Panc1 (cell line): ENCODE measurements at regions not wholly inside any gene's neighbourhood (a gene's known extent, or its start where the extent isn't known, plus 50 kb on each side); places are given as distances from the start of the nearest gene placed in this dataset.

Experiments
- ATAC-seq: fragments of 200-7000 bp; cut with Tn5 transposase; 2 replicates; pipeline ENCODE4 v1.9.1; 2020; ENCODE audit warnings: mild to moderate bottlenecking, moderate library complexity
- BruUV-seq: library from RNA; stranded (reverse); fragments of 400-500 nt; replicated peaks from 2 replicates; lab custom pipeline; 2021; lab: Mats Ljungman, UMichigan
- CTCF ChIA-PET: fragments of 300-600 bp; sonication (Branson Sonifier 250); formaldehyde crosslinking; loops from one replicate; lab custom pipeline; 2022; ENCODE audit warnings: antibody characterized with exemption; lab: Charles Lee
- POLR2A ChIA-PET: fragments of 300-600 bp; sonication (Branson Sonifier 250); formaldehyde crosslinking; loops from one replicate; lab custom pipeline; 2022; ENCODE audit warnings: antibody characterized with exemption; lab: Charles Lee
- DNase-seq: peaks from one replicate; pipeline ENCODE4 v3.0.0-alpha.2; 2010; ENCODE audit warnings: low read depth, low spot score
- H3K27ac ChIP-seq: 2 replicates; pipeline ENCODE4 v1.5.1; 2011; ENCODE audit warnings: mild to moderate bottlenecking, low read length, inconsistent platforms
- H3K27me3 ChIP-seq: fragments of 200-500 bp; sonication (Bioruptor generic); 2 replicates; pipeline ENCODE4 v1.6.0; 2014; ENCODE audit warnings: low read length, inconsistent platforms; ENCODE audit not compliant: control insufficient read depth, insufficient read depth
- H3K36me3 ChIP-seq: fragments of 200-500 bp; sonication (Bioruptor generic); 2 replicates; pipeline ENCODE4 v1.5.1; 2014; ENCODE audit warnings: inconsistent platforms, mild to moderate bottlenecking, low read length, moderate library complexity; ENCODE audit not compliant: control insufficient read depth, insufficient read depth
- H3K4me1 ChIP-seq: 2 replicates; pipeline ENCODE4 v1.5.1; 2011; ENCODE audit warnings: inconsistent platforms, mild to moderate bottlenecking, low read length, moderate library complexity; ENCODE audit not compliant: control insufficient read depth, insufficient read depth
- H3K4me3 ChIP-seq, 2 experiments: 2 replicates each; pipeline ENCODE4 v1.5.1; 2011 to 2012; ENCODE audit warnings: low read depth in 2 of 2, low read length in 2 of 2, mild to moderate bottlenecking in 2 of 2, inconsistent platforms in 1 of 2, moderate library complexity in 1 of 2
- H3K9me3 ChIP-seq: fragments of 200-500 bp; sonication (Bioruptor generic); 2 replicates; pipeline ENCODE4 v1.5.1; 2014; ENCODE audit warnings: low read depth, mild to moderate bottlenecking, inconsistent platforms, low read length, moderate library complexity; ENCODE audit not compliant: control insufficient read depth, insufficient read depth
- POLR2AphosphoS5 ChIP-seq: IDR thresholded peaks from 2 replicates; pipeline ENCODE4 v1.6.1; 2012; ENCODE audit warnings: mild to moderate bottlenecking, low read depth, low read length, moderate library complexity
- REST ChIP-seq, 2 experiments: IDR thresholded peaks; 2 replicates each; pipeline ENCODE4 v1.6.1; 2011 to 2012; ENCODE audit warnings: low read depth in 2 of 2, control low read depth in 1 of 2, low read length in 1 of 2, mild to moderate bottlenecking in 1 of 2, moderate library complexity in 1 of 2; ENCODE audit not compliant: insufficient read depth in 1 of 2
- SIN3A ChIP-seq: IDR thresholded peaks from 2 replicates; pipeline ENCODE4 v1.6.1; 2012; ENCODE audit warnings: low read depth, mild to moderate bottlenecking, low read length, moderate library complexity, borderline replicate concordance; ENCODE audit not compliant: insufficient read depth
- TCF7L2 ChIP-seq: IDR thresholded peaks from 2 replicates; pipeline ENCODE4 v1.6.1; 2011; ENCODE audit warnings: mild to moderate bottlenecking, low read depth, low read length, inconsistent platforms
- in situ Hi-C: cut with HindIII; loops from 2 replicates; pipeline ENCODE4 v1.10.0; 2016; ENCODE audit warnings: low sequenced_read_pairs, low pct_unique_long_range_greater_than_20kb
- intact Hi-C: fragments of 100-400 bp; cut with micrococcal nuclease; formaldehyde crosslinking; loops from one replicate; pipeline ENCODE4 v1.10.0; 2022; ENCODE audit not compliant: unreplicated experiment
- TF ChIP-seq, protein P1 (sequence below): fragments of 450-650 bp; IDR thresholded peaks from 2 replicates; pipeline ENCODE4 v1.5.1; 2017; ENCODE audit warnings: mild to moderate bottlenecking

- TF ChIP-seq TCF7L2 (no peak), SIN3A (no peak), REST (IDR thresholded peaks at IDR 0.05; ENCODE audit: insufficient read depth in 1 of 2, low read depth in 2 of 2, low read length in 1 of 2) (no peak), POLR2AphosphoS5 (no peak)
- TF ChIP-seq, protein P1, sequence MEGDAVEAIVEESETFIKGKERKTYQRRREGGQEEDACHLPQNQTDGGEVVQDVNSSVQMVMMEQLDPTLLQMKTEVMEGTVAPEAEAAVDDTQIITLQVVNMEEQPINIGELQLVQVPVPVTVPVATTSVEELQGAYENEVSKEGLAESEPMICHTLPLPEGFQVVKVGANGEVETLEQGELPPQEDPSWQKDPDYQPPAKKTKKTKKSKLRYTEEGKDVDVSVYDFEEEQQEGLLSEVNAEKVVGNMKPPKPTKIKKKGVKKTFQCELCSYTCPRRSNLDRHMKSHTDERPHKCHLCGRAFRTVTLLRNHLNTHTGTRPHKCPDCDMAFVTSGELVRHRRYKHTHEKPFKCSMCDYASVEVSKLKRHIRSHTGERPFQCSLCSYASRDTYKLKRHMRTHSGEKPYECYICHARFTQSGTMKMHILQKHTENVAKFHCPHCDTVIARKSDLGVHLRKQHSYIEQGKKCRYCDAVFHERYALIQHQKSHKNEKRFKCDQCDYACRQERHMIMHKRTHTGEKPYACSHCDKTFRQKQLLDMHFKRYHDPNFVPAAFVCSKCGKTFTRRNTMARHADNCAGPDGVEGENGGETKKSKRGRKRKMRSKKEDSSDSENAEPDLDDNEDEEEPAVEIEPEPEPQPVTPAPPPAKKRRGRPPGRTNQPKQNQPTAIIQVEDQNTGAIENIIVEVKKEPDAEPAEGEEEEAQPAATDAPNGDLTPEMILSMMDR = no peak
- POLR2A ChIA-PET = no interaction called here
- DNase-seq (no peak), ATAC-seq (no peak)
- H3K4me3 ChIP-seq = no peak overlapping the region
- H3K36me3 ChIP-seq = no peaks in the 10 kb centered on the region
- in situ Hi-C loops (no loop called here), intact Hi-C loops (no loop called here)
- H3K9me3 ChIP-seq = no peaks in the 10 kb centered on the region
- no peaks in the 10 kb centered on the region for H3K4me1 ChIP-seq
- CTCF ChIA-PET = no interaction called here
- H3K27ac ChIP-seq = no peak overlapping the region
- H3K27me3 ChIP-seq = no peaks in the 10 kb centered on the region
- BruUV-seq = no TSS peak
These were observed 190.1 kb upstream of the SLC35G4 start for GRCh38 chr18:11419338-11419737.

DNA sequence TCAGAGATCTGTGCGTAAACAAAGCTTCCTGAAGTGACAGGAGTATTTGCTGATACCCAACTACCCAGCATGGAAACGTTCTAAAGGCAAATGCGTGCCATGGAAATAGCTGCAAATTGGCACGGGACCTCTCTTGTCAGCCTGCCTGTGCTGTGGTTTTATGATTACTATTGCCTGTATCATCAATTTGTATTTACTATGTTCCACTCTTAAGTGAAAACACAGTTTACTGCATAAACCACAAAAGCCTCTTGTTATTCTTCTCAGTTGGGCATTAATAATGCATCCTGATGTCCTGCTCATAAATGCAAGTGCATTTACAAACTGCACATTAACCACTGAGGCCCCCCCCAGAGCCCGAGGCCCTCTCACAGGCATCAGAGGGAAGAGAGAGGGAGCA is 196.6 kb upstream of the SLC35G4 start:
- DNase-seq (no peak), ATAC-seq (no peak)
- intact Hi-C loops = no loop called here
- Histone ChIP-seq H3K27me3 (no peaks in the 10 kb centered on the region), H3K4me3 (no peak overlapping the region), H3K9me3 (no peaks in the 10 kb centered on the region), H3K27ac (no peak overlapping the region), H3K36me3 (no peaks in the 10 kb centered on the region), H3K4me1 (no peaks in the 10 kb centered on the region)
- in situ Hi-C loops = no loop called here
- no peak for TF ChIP-seq REST (IDR thresholded peaks at IDR 0.05; ENCODE audit: insufficient read depth in 1 of 2, low read depth in 2 of 2, low read length in 1 of 2)
- no peak for TF ChIP-seq TCF7L2
- no peak for TF ChIP-seq POLR2AphosphoS5
- TF ChIP-seq SIN3A = no peak
- TF ChIP-seq, protein P1 = no peak
- BruUV-seq = no TSS peak
- ChIA-PET POLR2A (no interaction called here), CTCF (no interaction called here)
